Heart right ventricle (tissue), 16 donors: ENCODE measurements at regions not wholly inside any gene's neighbourhood (a gene's known extent, or its start where the extent isn't known, plus 50 kb on each side); places are given as distances from the start of the nearest gene placed in this dataset.

Experiments
- ATAC-seq, 8 donors: fragments of 200-7000 bp; cut with Tn5 transposase; one replicate each; pipeline ENCODE4 v1.9.1; 2020; ENCODE audit warnings: mild to moderate bottlenecking in 8 of 8, moderate library complexity in 8 of 8, moderate number of reproducible peaks in 1 of 8
- DNase-seq, 2 donors: peaks; one replicate each; pipeline ENCODE4 v3.0.0-alpha.2; 2020
- H3K27ac ChIP-seq, 10 donors: fragments of 200-600 bp; sonication (generic) in 2 of 10; one replicate each; pipeline versions ENCODE4 v1.5.0 to v1.8.0; 2020 to 2022; ENCODE audit warnings: mild to moderate bottlenecking in 3 of 10
- H3K27me3 ChIP-seq, 7 donors: fragments of 200-600 bp; one replicate each; pipeline ENCODE4 v1.8.0; 2021 to 2022; ENCODE audit warnings: mild to moderate bottlenecking in 2 of 7
- H3K36me3 ChIP-seq, 9 donors: fragments of 200-600 bp; sonication (generic) in 1 of 9; one replicate each; pipeline versions ENCODE4 v1.5.0 to v1.8.0; 2020 to 2022; ENCODE audit warnings: mild to moderate bottlenecking in 2 of 9
- H3K4me1 ChIP-seq, 9 donors: fragments of 200-600 bp; sonication (generic) in 1 of 9; one replicate each; pipeline versions ENCODE4 v1.5.0 to v1.8.0; 2020 to 2022; ENCODE audit warnings: mild to moderate bottlenecking in 4 of 9
- H3K4me3 ChIP-seq, 10 donors: fragments of 200-600 bp; sonication (generic) in 2 of 10; one replicate each; pipeline versions ENCODE4 v1.5.0 to v1.8.0; 2020 to 2022; ENCODE audit warnings: mild to moderate bottlenecking in 7 of 10, moderate library complexity in 2 of 10
- H3K9me3 ChIP-seq, 11 donors: fragments of 200-600 bp in 10 of 11; sonication (generic) in 2 of 11; one replicate each; pipeline versions ENCODE4 v1.5.0 to v1.8.0; 2013 to 2022; ENCODE audit warnings: mild to moderate bottlenecking in 2 of 11, control low read depth in 1 of 11, moderate library complexity in 1 of 11
- CTCF ChIP-seq, 9 donors: fragments of 200-600 bp; sonication (generic) in 2 of 9; IDR thresholded peaks; one replicate each; pipeline versions ENCODE4 v1.5.0 to v1.8.0; 2021 to 2022; ENCODE audit warnings: antibody characterized with exemption in 9 of 9, mild to moderate bottlenecking in 5 of 9, moderate library complexity in 1 of 9
- WGBS, 2 donors: extraction: QIAGEN DNeasy Blood & Tissue Kit; methylation state at CpG; one replicate each; pipeline ENCODE4 v1.1.7; 2013; ENCODE audit warnings: inconsistent platforms in 1 of 2; 5-methylcytosine and 5-hydroxymethylcytosine counted together
- intact Hi-C, 10 donors: fragments of 100-400 bp; cut with DNase I; formaldehyde crosslinking; loops; one replicate each; pipeline versions ENCODE4 v1.11.1 to v1.14.2; 2022
- donor health status: Arrhythmogenic right ventricular cardiomyopathy.
- donor health status: ischemic (EF 13 %, LVEDD 7.1; RV severe dilation, severe dysfunction).
- donor health status: healthy with polysubstance abuse.
- donor health status: DM: no; HTN: yes; CAD: no.
- donor health status: DM: no; HTN: no; CAD: no.
- donor health status: ischemic (EF 25% LVEDD 6.9; RV normal size, moderate dysfunction).
- donor health status: ischemic (EF 25% LVEDD 5.7; RV mildly dilated, moderate dysfunction).
- donor health status: healthy.
- donor health status: DM: yes; HTN: yes; CAD: no.
- donor health status: Ischemic cardiomyopathy.
- donor health status: ischemic (EF 35%, LVEDD 5.7; RV mildly dilated, moderate dysfunction).
- donor health status: nonischemic (EF 11% LVEDD 7.7; RV severe dilation, severe dysfunction).
- donor health status: DM: yes; HTN: yes; CAD: no.
- donor health status: PGD.
- donor health status: ischemic (EF 29% LVEDD 5.4; RV normal size, mild dysfunction).
- donor health status: nonischemic (EF 23%, LVEDD 6.1; RV moderate dilation, normal function).

- Histone ChIP-seq H3K4me3 (no peak overlapping the region), H3K36me3 (no peaks in the 10 kb centered on the region), H3K27ac (no peak overlapping the region), H3K9me3 (peaks cover 0 to 12% (median 2%) of the 10 kb centered on the region in 11 donors), H3K4me1 (peaks cover 0 to 8% (median 0%) of the 10 kb centered on the region in 9 donors), H3K27me3 (no peaks in the 10 kb centered on the region)
- no peak for DNase-seq
- TF ChIP-seq CTCF (IDR thresholded peaks at IDR 0.05) = no peak
- intact Hi-C loops = loop anchor here in 1 of 10 donors (5.0 kb wide), 1 partner anchor 637 kb away; no protein-coding TSS in a partner anchor
- 63 to 67% methylated on average over 3 of the region's 3 CpGs for WGBS, 2 donors
- ATAC-seq = no peak
Observed at GRCh38 chr5:156095709-156096241, 231.2 kb upstream of the SGCD start.

DNA sequence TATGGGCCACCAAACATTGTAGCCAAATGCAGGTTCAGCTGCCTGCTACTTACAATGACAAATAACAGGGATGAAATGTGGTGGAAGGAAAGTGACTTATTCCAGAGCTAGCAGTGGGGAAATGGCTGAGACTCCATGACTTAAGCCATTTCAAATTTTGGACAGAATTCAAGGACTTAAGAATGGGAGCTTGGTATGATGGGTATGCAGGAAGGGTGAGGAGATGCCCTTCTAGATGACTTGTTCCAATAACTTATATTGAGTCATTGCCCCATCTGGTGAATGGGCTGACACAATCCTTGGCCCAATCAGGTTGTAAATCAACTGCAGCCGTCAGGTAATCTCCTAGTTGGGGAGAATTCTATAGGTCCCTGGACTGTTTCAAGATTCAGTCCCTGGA lies 230.7 kb upstream of the SGCD start:
- H3K27me3 ChIP-seq = no peaks in the 10 kb centered on the region
- H3K4me3 ChIP-seq = no peak overlapping the region
- TF ChIP-seq CTCF (IDR thresholded peaks at IDR 0.05) = no peak
- no peak for ATAC-seq
- DNase-seq = no peak
- H3K4me1 ChIP-seq = peaks cover 0 to 8% (median 0%) of the 10 kb centered on the region in 9 donors
- peaks cover 0 to 7% (median 0%) of the 10 kb centered on the region in 11 donors for H3K9me3 ChIP-seq
- intact Hi-C loops = loop anchor here in 1 of 10 donors (5.0 kb wide), 1 partner anchor 636 kb away; no protein-coding TSS in a partner anchor
- H3K36me3 ChIP-seq = no peaks in the 10 kb centered on the region
- 72 to 89% methylated on average over 1 of the region's 1 CpG for WGBS, 2 donors
- no peak overlapping the region for H3K27ac ChIP-seq

GRCh38 chr5:156103155-156103885 lies 223.6 kb upstream of the SGCD start:
- DNase-seq = no peak
- TF ChIP-seq CTCF (IDR thresholded peaks at IDR 0.05) = no peak
- Histone ChIP-seq H3K27me3 (no peaks in the 10 kb centered on the region), H3K36me3 (no peaks in the 10 kb centered on the region), H3K27ac (no peak overlapping the region), H3K9me3 (no peaks in the 10 kb centered on the region), H3K4me3 (no peak overlapping the region), H3K4me1 (no peaks in the 10 kb centered on the region)
- intact Hi-C loops = no loop called here
- no peak for ATAC-seq
- WGBS, 2 donors = 90 to 92% methylated on average over 2 of the region's 2 CpGs

- 72 to 81% methylated on average over 2 of the region's 2 CpGs for WGBS, 2 donors
- ATAC-seq (no peak), DNase-seq (no peak)
- Histone ChIP-seq H3K4me1 (no peaks in the 10 kb centered on the region), H3K36me3 (no peaks in the 10 kb centered on the region), H3K27me3 (no peaks in the 10 kb centered on the region), H3K4me3 (no peak overlapping the region), H3K9me3 (no peaks in the 10 kb centered on the region), H3K27ac (no peak overlapping the region)
- intact Hi-C loops = no loop called here
- no peak for TF ChIP-seq CTCF (IDR thresholded peaks at IDR 0.05)
Observed at GRCh38 chr5:156109317-156110023, 217.5 kb upstream of the SGCD start.
